T1000 (cell line): ENCODE measurements at regions not wholly inside any gene's neighbourhood (a gene's known extent, or its start where the extent isn't known, plus 50 kb on each side); places are given as distances from the start of the nearest gene placed in this dataset.
A peak's percentile ranks its signal among the peaks of the same experiment; 100 is the strongest.

ENCODE experiments used
- DNase-seq: peaks from one replicate; lab custom pipeline; 2025; ENCODE audit warnings: mixed read lengths; lab: John Stamatoyannopoulos, UW

GRCh38 chr6:126529637-126530362 lies 189.9 kb downstream of the CENPW start:
- DNase-seq, result no peak

- DNase-seq, result no peak
These were observed 190.9 kb downstream of the CENPW start for GRCh38 chr6:126530775-126531174.

GRCh38 chr6:126531286-126531685 lies 191.4 kb downstream of the CENPW start:
- no peak for DNase-seq

- DNase-seq, result no peak
These were observed 191.9 kb downstream of the CENPW start for GRCh38 chr6:126531840-126532239.

GRCh38 chr6:126534401-126534800 lies 194.5 kb downstream of the CENPW start:
- no peak for DNase-seq

GRCh38 chr6:126535138-126535537 lies 195.2 kb downstream of the CENPW start:
- no peak for DNase-seq

- DNase-seq, result no peak
These were observed 195.7 kb downstream of the CENPW start for GRCh38 chr6:126535595-126535994.

GRCh38 chr6:126537061-126537816 lies 197.3 kb downstream of the CENPW start:
- DNase-seq, result no peak

- no peak for DNase-seq
These were observed 199.1 kb downstream of the CENPW start for GRCh38 chr6:126539022-126539421.

GRCh38 chr6:126540161-126540560 lies 200.2 kb downstream of the CENPW start:
- DNase-seq, result no peak

GRCh38 chr6:126541806-126542491 lies 202.0 kb downstream of the CENPW start:
- no peak for DNase-seq

GRCh38 chr6:126546541-126547120 lies 206.7 kb downstream of the CENPW start:
- DNase-seq, result peak; percentile 8

- DNase-seq, result no peak
These were observed 208.4 kb downstream of the CENPW start for GRCh38 chr6:126548300-126548699.

GRCh38 chr6:126550323-126550722 lies 210.4 kb downstream of the CENPW start:
- no peak for DNase-seq

GRCh38 chr6:126551832-126552231 lies 211.9 kb downstream of the CENPW start:
- no peak for DNase-seq

- no peak for DNase-seq
These were observed 213.9 kb downstream of the CENPW start for GRCh38 chr6:126553854-126554253.

- no peak for DNase-seq
These were observed 230.6 kb downstream of the CENPW start for GRCh38 chr6:126570507-126570906.

- no peak for DNase-seq
These were observed 234.4 kb downstream of the CENPW start for GRCh38 chr6:126574301-126574700.

GRCh38 chr6:126581316-126581715 lies 241.4 kb downstream of the CENPW start:
- DNase-seq, result no peak

GRCh38 chr6:126600258-126600916 lies 260.5 kb downstream of the CENPW start:
- no peak for DNase-seq

GRCh38 chr6:126603410-126603809 lies 263.5 kb downstream of the CENPW start:
- no peak for DNase-seq

GRCh38 chr6:126605089-126605488 lies 265.2 kb downstream of the CENPW start:
- DNase-seq, result no peak
